ENCODE measurements at regions not wholly inside any gene's neighbourhood (a gene's known extent, or its start where the extent isn't known, plus 50 kb on each side); places are given as distances from the start of the nearest gene placed in this dataset.

DNA sequence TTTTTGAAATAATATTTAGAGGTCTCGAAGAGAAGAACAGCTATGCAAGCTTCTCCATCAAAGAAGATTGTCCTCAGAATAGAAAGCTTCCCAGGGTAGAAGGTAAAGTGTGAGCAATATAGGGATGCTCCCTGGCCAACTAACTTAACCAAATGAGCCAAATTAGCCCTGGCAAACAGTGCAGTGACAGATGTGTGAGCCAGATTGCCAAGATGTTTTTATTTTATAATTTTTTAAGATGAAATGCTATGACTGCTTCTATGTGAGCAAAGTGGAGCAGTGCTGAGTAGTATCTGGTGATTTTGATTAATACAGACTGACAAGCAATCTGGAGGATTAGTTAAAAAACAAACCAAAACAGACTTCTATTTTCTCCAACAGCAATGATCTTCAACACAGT lies 202.1 kb downstream of the NOVA1 start:
- no peak overlapping the region for H3K4me3 ChIP-seq (replicated peaks; ENCODE audit: insufficient read depth, low read length)
- TF ChIP-seq CTCF (IDR thresholded peaks at IDR 0.05; ENCODE audit: insufficient read depth, low read length) = no peak
- TF ChIP-seq REST (IDR thresholded peaks at IDR 0.05; ENCODE audit: insufficient replicate concordance, low read depth) = no peak
- no peak for TF ChIP-seq POLR2AphosphoS5 (IDR thresholded peaks at IDR 0.05; ENCODE audit: low read depth)
- no peak for TF ChIP-seq SPI1 (IDR thresholded peaks at IDR 0.05; ENCODE audit: borderline replicate concordance, low read depth)
- no peak for TF ChIP-seq GABPA (IDR thresholded peaks at IDR 0.05; ENCODE audit: low read depth)
- no peak overlapping the region for H3K27ac ChIP-seq (replicated peaks)
- DNase-seq (ENCODE audit: low read depth in 1 of 2, low spot score in 1 of 2) = no peak
- no peaks in the 10 kb centered on the region for H3K27me3 ChIP-seq (ENCODE audit: insufficient read depth, poor library complexity, severe bottlenecking)

GRCh38 chr14:26394150-26394810 lies 203.6 kb downstream of the NOVA1 start:
- H3K27ac ChIP-seq (replicated peaks) = no peak overlapping the region
- DNase-seq (ENCODE audit: low read depth in 1 of 2, low spot score in 1 of 2) = no peak
- no peaks in the 10 kb centered on the region for H3K27me3 ChIP-seq (ENCODE audit: insufficient read depth, poor library complexity, severe bottlenecking)
- TF ChIP-seq CTCF (IDR thresholded peaks at IDR 0.05; ENCODE audit: insufficient read depth, low read length) (no peak), POLR2AphosphoS5 (IDR thresholded peaks at IDR 0.05; ENCODE audit: low read depth) (no peak), REST (IDR thresholded peaks at IDR 0.05; ENCODE audit: insufficient replicate concordance, low read depth) (no peak), SPI1 (IDR thresholded peaks at IDR 0.05; ENCODE audit: borderline replicate concordance, low read depth) (no peak)
- no peak overlapping the region for H3K4me3 ChIP-seq (replicated peaks; ENCODE audit: insufficient read depth, low read length)

- H3K27ac ChIP-seq (replicated peaks) = no peak overlapping the region
- no peak for TF ChIP-seq POLR2AphosphoS5 (IDR thresholded peaks at IDR 0.05; ENCODE audit: low read depth)
- TF ChIP-seq GABPA (IDR thresholded peaks at IDR 0.05; ENCODE audit: low read depth) = no peak
- no peak for TF ChIP-seq REST (IDR thresholded peaks at IDR 0.05; ENCODE audit: insufficient replicate concordance, low read depth)
- no peak for TF ChIP-seq CTCF (IDR thresholded peaks at IDR 0.05; ENCODE audit: insufficient read depth, low read length)
- TF ChIP-seq SPI1 (IDR thresholded peaks at IDR 0.05; ENCODE audit: borderline replicate concordance, low read depth) = no peak
- no peaks in the 10 kb centered on the region for H3K27me3 ChIP-seq (ENCODE audit: insufficient read depth, poor library complexity, severe bottlenecking)
- H3K4me3 ChIP-seq (replicated peaks; ENCODE audit: insufficient read depth, low read length) = no peak overlapping the region
- no peak for DNase-seq (ENCODE audit: low read depth in 1 of 2, low spot score in 1 of 2)
These were observed 205.3 kb downstream of the NOVA1 start for GRCh38 chr14:26392498-26392897.
